Endothelial cell of umbilical vein (primary cell): ENCODE measurements at regions not wholly inside any gene's neighbourhood (a gene's known extent, or its start where the extent isn't known, plus 50 kb on each side); places are given as distances from the start of the nearest gene placed in this dataset.

Experiments used
- BruUV-seq: library from RNA; stranded (reverse); fragments of 400-500 nt; replicated peaks from 2 replicates; lab custom pipeline; 2021; lab: Mats Ljungman, UMichigan
- CTCF ChIA-PET: fragments of 300-600, 350-600 bp; sonication (Branson Sonifier 250); formaldehyde crosslinking; loops from one replicate; lab custom pipeline; 2021; ENCODE audit warnings: antibody characterized with exemption, inconsistent platforms; lab: Charles Lee
- POLR2A ChIA-PET: fragments of 300-600, 350-600 bp; sonication (Branson Sonifier 250); formaldehyde crosslinking; loops from one replicate; lab custom pipeline; 2021; ENCODE audit warnings: antibody characterized with exemption, inconsistent platforms; lab: Charles Lee
- DNase-seq: peaks from one replicate; pipeline ENCODE4 v3.0.0-alpha.2; 2011; ENCODE audit warnings: low read depth, low spot score
- FAIRE-seq: peaks from 2 replicates; lab custom pipeline; 2011; peaks lifted over from hg19 to GRCh38; lab: Jason Lieb, UNC
- H2AFZ ChIP-seq: 2 replicates; pipeline ENCODE4 v1.6.0; 2012; ENCODE audit warnings: low read depth, low read length, control low read depth, inconsistent platforms
- H3K27ac ChIP-seq: 2 replicates; pipeline ENCODE4 v1.5.1; 2011; ENCODE audit warnings: low read depth, mild to moderate bottlenecking, control low read depth, low read length, moderate library complexity; ENCODE audit not compliant: insufficient read depth
- H3K27me3 ChIP-seq, 2 experiments: 2 replicates each; pipeline versions ENCODE4 v1.6.0 to v1.6.1; 2011; ENCODE audit warnings: low read length in 2 of 2, mixed read lengths in 1 of 2; ENCODE audit not compliant: control insufficient read depth in 2 of 2, insufficient read depth in 2 of 2
- H3K36me3 ChIP-seq, 2 experiments: 2 replicates in 1 of 2; 3 replicates in 1 of 2; pipeline ENCODE4 v1.5.1; 2011; ENCODE audit warnings: low read length in 2 of 2, mild to moderate bottlenecking in 1 of 2, moderate library complexity in 1 of 2; ENCODE audit not compliant: control insufficient read depth in 2 of 2, insufficient read depth in 2 of 2; ENCODE audit errors: extremely low read depth in 1 of 2
- H3K4me1 ChIP-seq: 3 replicates; pipeline ENCODE4 v1.5.1; 2011; ENCODE audit warnings: mild to moderate bottlenecking, low read length; ENCODE audit not compliant: control insufficient read depth, insufficient read depth; ENCODE audit errors: extremely low read depth
- H3K4me2 ChIP-seq: 2 replicates; pipeline ENCODE4 v1.6.1; 2011; ENCODE audit warnings: low read length, control low read depth, mixed read lengths; ENCODE audit not compliant: insufficient read depth
- H3K4me3 ChIP-seq, 3 experiments: fragments of 200-600 bp in 1 of 3; sonication (generic), shearing (Covaris generic) in 1 of 3; replicated peaks in 1 of 3; 2 replicates each; pipeline ENCODE4 v1.5.1; 2011 to 2016; ENCODE audit warnings: control low read depth in 3 of 3, low read length in 3 of 3, mild to moderate bottlenecking in 2 of 3, inconsistent platforms in 1 of 3, low read depth in 1 of 3, moderate library complexity in 1 of 3; ENCODE audit not compliant: insufficient read depth in 1 of 3
- H3K79me2 ChIP-seq: 2 replicates; pipeline ENCODE4 v1.6.0; 2012; ENCODE audit warnings: low read length, inconsistent platforms; ENCODE audit not compliant: control insufficient read depth, insufficient read depth
- H3K9ac ChIP-seq: replicated peaks from 2 replicates; pipeline ENCODE3; 2011; ENCODE audit warnings: low read length, control low read depth; ENCODE audit not compliant: insufficient read depth; ENCODE audit errors: extremely low read depth
- H3K9me1 ChIP-seq: replicated peaks from 3 replicates; pipeline ENCODE4 v1.6.0; 2011; ENCODE audit warnings: mild to moderate bottlenecking, low read length; ENCODE audit not compliant: control insufficient read depth, insufficient read depth; ENCODE audit errors: extremely low read depth
- H3K9me3 ChIP-seq: replicated peaks from 2 replicates; pipeline ENCODE4 v1.5.1; 2012; ENCODE audit warnings: low read length, inconsistent platforms; ENCODE audit not compliant: control insufficient read depth, insufficient read depth
- H4K20me1 ChIP-seq: replicated peaks from 2 replicates; pipeline ENCODE3; 2011; ENCODE audit warnings: mild to moderate bottlenecking, low read length; ENCODE audit not compliant: control insufficient read depth, insufficient read depth; ENCODE audit errors: extremely low read depth
- EZH2 ChIP-seq: IDR thresholded peaks from 2 replicates; pipeline ENCODE4 v1.6.1; 2012; ENCODE audit warnings: borderline replicate concordance, low read depth, mild to moderate bottlenecking, moderate library complexity, low read length, inconsistent platforms; ENCODE audit not compliant: severe bottlenecking
- FOS ChIP-seq: IDR thresholded peaks from 2 replicates; pipeline ENCODE4 v1.6.1; 2011; ENCODE audit warnings: mild to moderate bottlenecking, low read length, moderate library complexity, borderline replicate concordance; ENCODE audit not compliant: insufficient read depth
- JUN ChIP-seq: IDR thresholded peaks from 2 replicates; pipeline ENCODE4 v1.6.1; 2011; ENCODE audit warnings: borderline replicate concordance, low read depth; ENCODE audit not compliant: insufficient read length, insufficient read depth
- MYC ChIP-seq: IDR thresholded peaks from one replicate; pipeline ENCODE4 v1.6.1; 2011; ENCODE audit warnings: mild to moderate bottlenecking, low read depth, low read length
- POLR2A ChIP-seq: IDR thresholded peaks from 2 replicates; pipeline ENCODE4 v1.6.1; 2012; ENCODE audit warnings: low read depth, mild to moderate bottlenecking, control low read depth, low read length
- POLR2AphosphoS5 ChIP-seq: IDR thresholded peaks from 2 replicates; pipeline ENCODE4 v1.6.1; 2012; ENCODE audit warnings: low read depth, mild to moderate bottlenecking, control low read depth, low read length, moderate library complexity; ENCODE audit not compliant: insufficient read depth
- dilution Hi-C: fragments of 300-500 bp; cut with MboI; formaldehyde crosslinking; loops from one replicate; pipeline ENCODE4 v1.15.0; 2019; ENCODE audit warnings: low sequenced_read_pairs; ENCODE audit not compliant: extremely low pct_ligation_motif_present
- intact Hi-C: fragments of 100-400 bp; cut with micrococcal nuclease; formaldehyde crosslinking; loops from one replicate; pipeline ENCODE4 v1.10.0; 2022
- TF ChIP-seq, protein P1 (sequence below): IDR thresholded peaks from 2 replicates; pipeline ENCODE4 v1.6.1; 2011; ENCODE audit not compliant: insufficient read depth, insufficient read length
- TF ChIP-seq, protein P2 (sequence below), 2 donors: IDR thresholded peaks; 1 replicate in 1 of 2; 2 replicates in 1 of 2; pipeline ENCODE4 v1.5.1; 2011; ENCODE audit warnings: low read length in 2 of 2, mild to moderate bottlenecking in 2 of 2, moderate library complexity in 2 of 2, control low read depth in 1 of 2, inconsistent platforms in 1 of 2, low read depth in 1 of 2; ENCODE audit not compliant: insufficient read depth in 1 of 2; ENCODE audit errors: extremely low read depth in 1 of 2

DNA sequence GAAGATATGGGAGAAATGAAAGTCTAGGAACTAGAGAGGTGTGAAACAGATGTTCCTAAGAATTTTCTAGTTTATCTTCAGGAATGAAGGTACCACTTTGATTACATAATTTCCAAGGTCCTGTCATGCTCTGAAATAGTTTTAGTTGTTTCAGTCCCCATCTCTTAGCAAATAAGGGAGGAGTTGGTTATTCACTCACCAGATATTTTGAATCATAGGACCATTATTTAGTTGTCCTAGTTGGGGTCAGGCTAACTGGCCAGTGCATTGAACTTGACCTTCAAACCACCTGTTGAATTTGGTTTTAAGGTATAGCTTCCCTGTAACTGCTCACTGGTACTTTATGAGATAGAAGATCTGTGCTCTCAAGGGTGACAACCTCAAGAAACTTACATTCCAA lies 53.9 kb upstream of the TNFAIP8 start:
- no peak for DNase-seq
- FAIRE-seq: no peak
- Histone ChIP-seq H2AFZ (no peak overlapping the region), H3K9me1 (no peaks in the 10 kb centered on the region), H3K27me3 (no peaks in the 10 kb centered on the region), H3K36me3 (no peaks in the 10 kb centered on the region), H3K9me3 (no peaks in the 10 kb centered on the region), H3K4me3 (no peak overlapping the region), H3K9ac (no peak overlapping the region), H3K4me1 (peaks cover 35% of the 10 kb centered on the region), H3K27ac (no peak overlapping the region), H4K20me1 (no peaks in the 10 kb centered on the region), H3K4me2 (no peak overlapping the region), H3K79me2 (no peaks in the 10 kb centered on the region)
- dilution Hi-C loops: no loop called here
- intact Hi-C loops: no loop called here
- POLR2A ChIA-PET: no interaction called here
- BruUV-seq: no TSS peak
- CTCF ChIA-PET: interaction anchor here (0.9 kb wide), 1 partner anchor 11 kb away, joined by 3 read pairs; no protein-coding TSS in a partner anchor
- TF ChIP-seq, protein P1, sequence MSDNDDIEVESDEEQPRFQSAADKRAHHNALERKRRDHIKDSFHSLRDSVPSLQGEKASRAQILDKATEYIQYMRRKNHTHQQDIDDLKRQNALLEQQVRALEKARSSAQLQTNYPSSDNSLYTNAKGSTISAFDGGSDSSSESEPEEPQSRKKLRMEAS: no peak
- TF ChIP-seq, protein P2, sequence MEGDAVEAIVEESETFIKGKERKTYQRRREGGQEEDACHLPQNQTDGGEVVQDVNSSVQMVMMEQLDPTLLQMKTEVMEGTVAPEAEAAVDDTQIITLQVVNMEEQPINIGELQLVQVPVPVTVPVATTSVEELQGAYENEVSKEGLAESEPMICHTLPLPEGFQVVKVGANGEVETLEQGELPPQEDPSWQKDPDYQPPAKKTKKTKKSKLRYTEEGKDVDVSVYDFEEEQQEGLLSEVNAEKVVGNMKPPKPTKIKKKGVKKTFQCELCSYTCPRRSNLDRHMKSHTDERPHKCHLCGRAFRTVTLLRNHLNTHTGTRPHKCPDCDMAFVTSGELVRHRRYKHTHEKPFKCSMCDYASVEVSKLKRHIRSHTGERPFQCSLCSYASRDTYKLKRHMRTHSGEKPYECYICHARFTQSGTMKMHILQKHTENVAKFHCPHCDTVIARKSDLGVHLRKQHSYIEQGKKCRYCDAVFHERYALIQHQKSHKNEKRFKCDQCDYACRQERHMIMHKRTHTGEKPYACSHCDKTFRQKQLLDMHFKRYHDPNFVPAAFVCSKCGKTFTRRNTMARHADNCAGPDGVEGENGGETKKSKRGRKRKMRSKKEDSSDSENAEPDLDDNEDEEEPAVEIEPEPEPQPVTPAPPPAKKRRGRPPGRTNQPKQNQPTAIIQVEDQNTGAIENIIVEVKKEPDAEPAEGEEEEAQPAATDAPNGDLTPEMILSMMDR (IDR thresholded peaks at IDR 0.05; ENCODE audit: extremely low read depth in 1 of 2, insufficient read depth in 1 of 2, low read depth in 1 of 2, low read length in 2 of 2): no peak
- no peak for TF ChIP-seq FOS
- no peak for TF ChIP-seq JUN
- no peak for TF ChIP-seq POLR2A
- no peak for TF ChIP-seq POLR2AphosphoS5
- TF ChIP-seq EZH2: no peak
- TF ChIP-seq MYC: no peak
